ENCODE measurements at regions not wholly inside any gene's neighbourhood (a gene's known extent, or its start where the extent isn't known, plus 50 kb on each side); places are given as distances from the start of the nearest gene placed in this dataset.
A peak's percentile ranks its signal among the peaks of the same experiment; 100 is the strongest.

DNA sequence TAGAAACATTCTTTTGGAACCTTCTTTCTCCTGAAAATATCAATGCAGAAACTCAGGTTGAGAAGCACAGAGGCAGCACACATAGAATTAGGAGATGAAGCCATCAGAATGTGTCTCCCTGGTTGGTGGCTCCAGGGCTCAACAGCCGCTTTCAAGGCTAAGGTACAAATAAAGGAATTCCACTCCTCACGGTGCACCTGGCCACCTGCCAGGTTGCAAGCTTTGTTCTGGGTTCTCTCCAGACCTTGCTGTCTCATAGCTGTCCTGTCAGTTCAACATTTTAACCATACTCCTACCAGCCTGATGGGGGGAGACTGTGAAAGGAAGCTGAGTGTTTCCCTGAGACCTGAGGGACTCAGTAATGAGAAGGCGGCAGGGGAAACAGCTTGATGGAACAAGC is 96.3 kb upstream of the HPF1 start:
- Histone ChIP-seq H3K4me3 (no peak overlapping the region), H3K36me3 (ENCODE audit: low read depth) (no peaks in the 10 kb centered on the region), H3K9me3 (no peaks in the 10 kb centered on the region), H3K4me1 (ENCODE audit: low read depth) (no peaks in the 10 kb centered on the region)
- DNase-seq (no peak), ATAC-seq (no peak)
- TF ChIP-seq, protein P1, sequence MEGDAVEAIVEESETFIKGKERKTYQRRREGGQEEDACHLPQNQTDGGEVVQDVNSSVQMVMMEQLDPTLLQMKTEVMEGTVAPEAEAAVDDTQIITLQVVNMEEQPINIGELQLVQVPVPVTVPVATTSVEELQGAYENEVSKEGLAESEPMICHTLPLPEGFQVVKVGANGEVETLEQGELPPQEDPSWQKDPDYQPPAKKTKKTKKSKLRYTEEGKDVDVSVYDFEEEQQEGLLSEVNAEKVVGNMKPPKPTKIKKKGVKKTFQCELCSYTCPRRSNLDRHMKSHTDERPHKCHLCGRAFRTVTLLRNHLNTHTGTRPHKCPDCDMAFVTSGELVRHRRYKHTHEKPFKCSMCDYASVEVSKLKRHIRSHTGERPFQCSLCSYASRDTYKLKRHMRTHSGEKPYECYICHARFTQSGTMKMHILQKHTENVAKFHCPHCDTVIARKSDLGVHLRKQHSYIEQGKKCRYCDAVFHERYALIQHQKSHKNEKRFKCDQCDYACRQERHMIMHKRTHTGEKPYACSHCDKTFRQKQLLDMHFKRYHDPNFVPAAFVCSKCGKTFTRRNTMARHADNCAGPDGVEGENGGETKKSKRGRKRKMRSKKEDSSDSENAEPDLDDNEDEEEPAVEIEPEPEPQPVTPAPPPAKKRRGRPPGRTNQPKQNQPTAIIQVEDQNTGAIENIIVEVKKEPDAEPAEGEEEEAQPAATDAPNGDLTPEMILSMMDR (IDR thresholded peaks at IDR 0.05) = no peak
- intact Hi-C loops (cut with DNase I, micrococcal nuclease) = no loop called here

DNA sequence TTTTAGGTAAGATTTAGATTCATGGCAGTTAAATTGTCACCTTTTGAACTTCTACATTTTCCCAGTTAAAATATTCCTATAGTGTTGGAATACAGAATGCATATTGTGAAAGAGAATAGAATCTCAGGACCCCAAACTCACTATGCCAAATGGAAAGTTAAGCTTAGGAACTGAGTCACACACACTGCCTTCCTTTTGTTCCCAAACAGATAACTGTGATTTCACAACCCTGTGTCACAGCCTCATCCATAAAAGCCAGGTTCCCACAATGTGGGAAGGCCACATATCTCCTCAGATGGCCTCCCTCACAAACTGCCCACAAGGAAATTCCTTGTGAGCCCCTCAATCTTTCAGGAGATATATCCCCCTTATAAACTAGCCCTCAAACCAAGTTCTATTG is 94.7 kb upstream of the HPF1 start:
- DNase-seq = no peak
- Histone ChIP-seq H3K4me3 (no peak overlapping the region), H3K36me3 (ENCODE audit: low read depth) (no peaks in the 10 kb centered on the region), H3K4me1 (ENCODE audit: low read depth) (no peaks in the 10 kb centered on the region), H3K9me3 (no peaks in the 10 kb centered on the region)
- TF ChIP-seq, protein P1 (IDR thresholded peaks at IDR 0.05) = no peak
- intact Hi-C loops (cut with DNase I, micrococcal nuclease) = no loop called here
- ATAC-seq = no peak

DNA sequence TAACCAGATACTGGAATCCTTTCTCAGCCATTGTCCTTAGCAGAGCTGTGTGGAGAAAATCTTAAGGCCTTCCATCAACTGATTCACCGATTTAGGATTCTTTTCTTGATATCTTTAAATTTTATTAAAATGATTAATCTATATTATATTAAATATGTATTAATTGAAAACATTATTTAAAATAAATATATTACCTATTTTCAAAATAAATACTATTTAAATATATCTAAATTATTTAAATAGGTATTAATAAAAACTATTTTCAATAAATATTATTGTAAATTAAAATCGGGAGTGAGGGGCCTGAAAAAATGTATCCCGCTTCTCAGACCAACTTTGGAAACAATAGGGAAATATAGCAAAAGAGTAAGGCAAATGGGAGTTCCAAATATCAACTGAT is 94.0 kb upstream of the HPF1 start:
- no peak overlapping the region for H3K4me3 ChIP-seq
- TF ChIP-seq, protein P1 (IDR thresholded peaks at IDR 0.05) = no peak
- DNase-seq = no peak
- ATAC-seq = no peak
- H3K4me1 ChIP-seq (ENCODE audit: low read depth) = no peaks in the 10 kb centered on the region
- intact Hi-C loops (cut with DNase I, micrococcal nuclease) = no loop called here
- no peaks in the 10 kb centered on the region for H3K9me3 ChIP-seq
- H3K36me3 ChIP-seq (ENCODE audit: low read depth) = no peaks in the 10 kb centered on the region

DNA sequence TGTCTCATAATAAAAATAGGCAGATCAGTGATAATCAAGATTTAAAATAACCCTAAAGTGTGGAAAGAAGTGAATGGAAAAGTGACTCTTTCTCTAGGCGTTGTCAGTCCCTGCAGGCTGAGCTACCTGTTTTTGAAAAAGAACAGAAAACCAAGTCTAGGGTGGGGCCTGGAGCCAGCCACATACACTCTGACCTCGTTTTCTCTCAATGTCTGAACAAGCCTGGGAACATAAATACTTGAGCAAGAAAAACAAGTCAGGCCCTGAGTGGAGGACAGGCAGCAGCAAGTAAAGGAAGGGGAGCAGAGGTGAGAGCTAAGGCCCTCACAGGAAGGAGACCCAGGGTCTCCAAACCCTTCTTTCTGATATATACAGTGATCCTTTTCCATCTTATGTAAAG is 91.7 kb upstream of the HPF1 start:
- ATAC-seq (peak; percentile 28), DNase-seq (no peak)
- Histone ChIP-seq H3K4me1 (ENCODE audit: low read depth) (no peaks in the 10 kb centered on the region), H3K9me3 (no peaks in the 10 kb centered on the region), H3K36me3 (ENCODE audit: low read depth) (no peaks in the 10 kb centered on the region), H3K4me3 (no peak overlapping the region)
- TF ChIP-seq, protein P1 (IDR thresholded peaks at IDR 0.05) = no peak
- intact Hi-C loops (cut with DNase I, micrococcal nuclease) = no loop called here

DNA sequence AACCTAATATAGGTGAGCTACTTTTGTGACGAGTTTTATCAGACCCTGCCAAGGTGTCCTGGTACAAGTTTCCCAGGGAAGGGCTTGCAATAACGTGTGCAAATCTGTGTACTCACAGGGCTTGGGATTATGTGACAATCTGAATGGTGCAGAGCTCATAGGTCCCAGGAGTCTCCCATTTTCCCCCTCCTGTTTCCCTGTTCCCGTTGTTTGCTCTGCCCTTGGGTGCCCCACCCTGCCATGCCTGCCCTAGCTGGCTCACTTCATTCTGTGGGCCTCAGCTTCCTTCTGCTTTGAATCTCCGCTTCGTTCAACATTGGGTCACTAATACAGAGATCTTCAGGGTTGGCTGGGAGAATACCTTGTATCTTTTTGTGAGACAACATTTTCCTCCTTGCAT is 90.3 kb upstream of the HPF1 start:
- TF ChIP-seq, protein P1 (IDR thresholded peaks at IDR 0.05) = no peak
- Histone ChIP-seq H3K4me3 (no peak overlapping the region), H3K4me1 (ENCODE audit: low read depth) (no peaks in the 10 kb centered on the region), H3K36me3 (ENCODE audit: low read depth) (no peaks in the 10 kb centered on the region), H3K9me3 (no peaks in the 10 kb centered on the region)
- intact Hi-C loops (cut with DNase I, micrococcal nuclease) = no loop called here
- ATAC-seq = peak; percentile 86
- peak in 2 of 3 donors; percentile 10 to 27 for DNase-seq

DNA sequence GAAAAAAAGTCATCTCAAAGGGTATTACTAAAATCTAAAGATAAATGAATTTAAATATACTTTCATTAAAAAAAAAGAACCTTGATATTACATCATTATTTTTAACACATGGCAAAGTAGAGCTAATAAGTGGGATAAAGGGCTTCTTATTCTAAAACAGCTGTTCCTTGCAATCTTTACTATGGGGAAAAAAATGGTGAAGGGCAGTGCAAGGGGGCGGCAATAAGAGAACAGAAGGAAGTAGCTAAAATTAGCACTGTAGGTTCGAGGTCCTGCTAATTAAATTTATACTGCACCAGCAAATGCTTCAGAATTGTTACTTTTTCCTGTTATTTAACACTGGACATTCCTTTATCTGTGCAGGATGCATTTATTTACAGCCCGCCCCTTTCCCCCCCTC is 89.4 kb upstream of the HPF1 start:
- Histone ChIP-seq H3K36me3 (ENCODE audit: low read depth) (no peaks in the 10 kb centered on the region), H3K9me3 (no peaks in the 10 kb centered on the region), H3K4me1 (ENCODE audit: low read depth) (no peaks in the 10 kb centered on the region), H3K4me3 (no peak overlapping the region)
- TF ChIP-seq, protein P1 (IDR thresholded peaks at IDR 0.05) = no peak
- DNase-seq (no peak), ATAC-seq (no peak)
- intact Hi-C loops (cut with DNase I, micrococcal nuclease) = no loop called here

All from mucosa of descending colon (tissue), 3 donors.